GM20431 (cell line): ENCODE measurements at regions not wholly inside any gene's neighbourhood (a gene's known extent, or its start where the extent isn't known, plus 50 kb on each side); places are given as distances from the start of the nearest gene placed in this dataset.

ENCODE experiments used
- in situ Hi-C: fragments of 300-500 bp; cut with MseI, MboI; formaldehyde crosslinking; loops from one replicate; pipeline ENCODE4 v1.15.0; 2020; ENCODE audit warnings: low sequenced_read_pairs; ENCODE audit not compliant: unreplicated experiment

DNA sequence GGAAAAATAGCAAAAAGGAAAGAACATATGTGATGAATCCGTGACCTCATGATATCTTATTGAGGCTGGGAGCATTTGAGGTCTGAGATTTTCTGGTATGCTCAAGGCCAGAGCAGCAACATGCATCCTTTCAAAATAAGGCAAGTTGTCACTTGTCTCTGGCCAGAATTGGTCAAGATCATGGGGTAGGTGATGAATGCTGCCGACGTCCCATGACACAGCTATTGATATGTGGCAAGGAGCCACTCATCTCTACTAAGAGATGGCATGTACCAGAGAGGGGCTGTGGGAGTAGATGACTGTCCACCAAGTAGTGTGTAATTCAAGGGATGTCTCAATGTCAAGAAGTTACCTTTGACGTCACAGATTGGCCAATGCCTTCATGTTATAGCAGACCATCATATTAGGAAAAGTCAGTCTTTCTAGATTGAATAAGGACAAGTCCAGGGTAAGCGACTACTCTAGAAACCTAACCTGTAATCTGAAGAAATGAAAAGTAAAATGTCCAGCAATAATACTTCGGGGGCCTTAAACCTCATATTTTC lies 527.4 kb downstream of the BMP2 start:
- in situ Hi-C loops = loop anchor here (25.0 kb wide), 2 partner anchors 183 to 533 kb away; partner anchors contain the start of gene BMP2

DNA sequence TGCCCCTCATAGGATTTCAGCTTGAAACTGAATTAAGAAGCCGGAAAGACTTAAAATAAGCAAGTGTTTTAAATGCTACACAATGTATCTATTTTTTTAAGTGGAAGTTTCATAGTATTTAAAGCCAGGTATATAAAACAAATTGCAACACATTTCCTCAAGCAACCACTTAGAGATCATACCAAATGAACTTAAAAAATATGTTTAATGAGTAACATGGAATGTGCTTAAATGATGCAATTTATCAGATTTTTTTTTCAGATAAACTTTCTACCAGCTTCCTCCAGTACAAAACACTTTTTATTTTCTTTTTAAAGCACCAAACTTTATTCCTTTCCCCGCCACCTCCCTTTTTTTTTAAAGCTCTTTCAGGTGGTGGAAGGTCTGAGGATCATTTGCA lies 534.3 kb downstream of the BMP2 start:
- in situ Hi-C loops = no loop called here

DNA sequence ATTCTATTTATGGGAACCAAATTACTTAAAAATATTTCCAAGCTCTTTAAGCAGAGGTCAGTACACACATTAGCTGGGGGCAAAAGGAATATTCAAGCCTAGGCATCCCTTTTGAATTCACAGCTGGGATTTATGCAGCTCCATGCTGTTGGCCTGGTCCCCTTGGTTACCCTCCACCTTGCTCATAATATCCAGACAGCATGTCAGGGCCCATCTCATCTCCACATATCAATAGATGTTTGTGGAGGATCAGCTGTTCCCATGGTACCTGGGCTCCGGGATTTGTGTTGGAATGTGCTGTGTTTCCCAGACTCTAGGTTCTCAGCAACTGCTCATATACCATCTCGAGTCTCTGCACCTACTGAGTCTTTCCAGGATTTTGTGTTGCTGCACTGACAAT lies 534.8 kb downstream of the BMP2 start:
- in situ Hi-C loops = no loop called here

DNA sequence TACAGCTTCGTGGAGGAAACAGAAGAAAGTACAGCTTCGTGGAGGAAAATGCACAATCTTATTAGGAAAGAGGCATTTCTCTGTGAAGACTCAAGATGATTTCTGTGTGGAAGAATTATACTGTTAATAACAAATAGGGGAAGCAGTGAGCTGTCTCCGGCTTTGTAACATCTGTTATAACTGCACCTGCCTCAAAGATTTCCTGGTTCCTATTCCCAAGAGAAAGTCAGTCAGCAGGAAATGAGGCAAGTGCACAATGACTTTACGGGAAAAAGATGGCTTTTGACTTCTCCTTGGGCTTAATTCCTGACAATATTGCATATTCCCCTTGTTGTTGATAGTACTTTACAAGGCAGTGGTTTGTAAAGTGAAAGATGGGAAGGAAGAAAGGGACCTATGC lies 538.5 kb downstream of the BMP2 start:
- in situ Hi-C loops = no loop called here

DNA sequence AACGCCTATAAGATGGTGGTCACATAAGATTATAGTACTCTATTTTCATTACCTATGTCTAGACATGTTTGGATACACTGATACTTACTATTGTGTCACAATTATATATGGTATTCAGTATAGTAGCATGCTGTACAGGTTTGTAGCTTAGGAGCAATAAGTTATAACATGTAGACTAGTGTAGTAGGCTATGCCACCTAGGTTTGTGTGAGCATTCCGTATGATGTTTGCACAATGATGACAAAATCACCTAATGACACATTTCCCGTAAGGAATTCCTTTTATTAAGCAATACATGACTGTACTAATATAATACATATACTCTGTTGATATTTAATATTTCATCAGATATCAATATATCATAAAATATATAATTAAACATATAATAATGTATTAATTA lies 540.7 kb downstream of the BMP2 start:
- in situ Hi-C loops = no loop called here

DNA sequence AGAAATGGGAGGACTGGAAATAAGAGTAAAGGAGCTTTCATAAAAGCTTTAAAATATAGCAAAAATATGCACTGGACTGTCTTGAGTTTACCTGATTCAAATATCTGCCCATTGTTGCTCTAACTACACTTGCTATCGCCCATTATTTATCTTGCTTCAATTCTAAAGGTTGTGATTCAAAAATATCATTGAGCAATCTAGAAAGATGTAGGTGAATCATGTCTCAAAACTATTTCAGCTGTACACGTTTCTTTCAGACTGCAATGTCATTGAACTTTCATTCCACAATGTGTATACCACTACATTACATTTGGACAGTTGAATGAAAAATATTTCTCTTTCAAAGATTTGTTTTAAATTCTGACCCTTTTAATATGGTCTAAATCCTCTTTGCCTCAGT lies 545.6 kb downstream of the BMP2 start:
- in situ Hi-C loops = no loop called here

DNA sequence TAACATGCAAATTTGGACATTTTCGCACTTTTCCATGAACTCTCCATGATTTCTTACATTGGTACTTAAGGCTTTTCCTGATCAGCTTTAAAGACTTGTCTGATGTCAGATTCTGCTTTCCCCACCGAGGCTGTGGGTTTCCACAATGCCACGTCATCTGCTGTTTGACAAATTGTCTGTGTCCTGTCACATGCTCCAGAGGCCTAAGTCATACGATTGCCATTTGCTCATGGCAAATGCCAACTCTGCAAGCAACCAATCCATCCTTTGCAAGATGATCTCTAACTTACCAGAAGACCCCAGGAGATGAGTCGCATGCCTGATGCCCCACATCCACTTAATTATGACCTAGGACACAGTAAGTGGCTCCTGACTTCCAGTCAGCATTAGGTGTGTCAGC lies 556.5 kb downstream of the BMP2 start:
- in situ Hi-C loops = no loop called here

DNA sequence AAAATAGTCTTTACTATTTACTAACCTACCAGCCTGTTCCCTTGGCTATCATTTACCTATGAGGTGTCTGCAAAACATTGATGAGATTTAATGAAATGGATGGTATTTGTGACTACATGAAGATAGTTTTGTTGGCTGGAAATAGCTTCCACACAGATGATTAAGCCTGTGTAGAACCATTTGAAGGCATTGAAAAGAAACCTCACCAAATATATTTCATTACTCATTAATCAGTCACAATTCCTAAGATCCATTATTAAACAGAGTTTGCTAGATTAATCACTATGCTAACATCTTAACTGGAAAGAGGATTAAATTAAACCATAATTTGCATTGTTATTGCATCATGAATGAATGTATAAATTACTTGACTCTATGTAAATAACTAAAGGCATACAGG lies 560.3 kb downstream of the BMP2 start:
- in situ Hi-C loops = no loop called here

DNA sequence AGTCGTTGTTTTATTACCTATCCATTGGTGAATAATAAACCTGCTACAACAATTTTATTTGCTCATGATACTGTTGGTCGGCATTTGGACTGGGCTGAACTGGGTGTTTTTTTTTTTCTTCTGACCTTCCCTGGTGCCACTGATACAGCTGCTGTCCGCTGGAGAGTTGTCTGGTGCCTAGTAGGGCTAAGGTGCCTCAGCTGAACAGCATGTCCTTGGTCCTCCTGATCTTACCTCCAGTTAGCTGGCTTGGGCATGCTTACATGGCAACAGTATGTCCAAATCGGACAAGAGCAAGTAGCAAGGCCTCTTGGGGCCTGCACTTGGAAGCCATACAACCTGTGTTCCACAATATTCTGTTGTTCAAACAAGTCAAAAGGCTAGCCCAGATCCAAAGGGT lies 563.4 kb downstream of the BMP2 start:
- in situ Hi-C loops = no loop called here

DNA sequence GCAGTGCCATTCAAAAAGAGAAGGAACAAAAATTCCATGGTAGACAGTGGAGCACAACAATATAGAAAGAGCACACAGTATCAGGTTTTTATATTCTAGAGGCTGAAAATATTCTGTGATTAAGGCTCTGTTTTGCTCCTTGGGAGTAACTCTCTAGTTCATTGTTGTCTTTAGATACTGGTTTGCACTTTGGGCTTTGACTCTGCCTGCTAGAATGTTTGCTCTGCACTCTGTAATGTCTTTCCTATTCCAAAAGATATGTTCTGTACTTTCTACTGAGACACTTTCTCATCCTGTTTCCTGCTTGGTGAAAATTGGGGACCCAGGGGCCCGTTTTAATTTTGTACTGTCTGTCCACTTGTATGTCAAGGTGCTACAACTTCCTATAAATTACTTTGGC lies 564.7 kb downstream of the BMP2 start:
- in situ Hi-C loops = no loop called here

DNA sequence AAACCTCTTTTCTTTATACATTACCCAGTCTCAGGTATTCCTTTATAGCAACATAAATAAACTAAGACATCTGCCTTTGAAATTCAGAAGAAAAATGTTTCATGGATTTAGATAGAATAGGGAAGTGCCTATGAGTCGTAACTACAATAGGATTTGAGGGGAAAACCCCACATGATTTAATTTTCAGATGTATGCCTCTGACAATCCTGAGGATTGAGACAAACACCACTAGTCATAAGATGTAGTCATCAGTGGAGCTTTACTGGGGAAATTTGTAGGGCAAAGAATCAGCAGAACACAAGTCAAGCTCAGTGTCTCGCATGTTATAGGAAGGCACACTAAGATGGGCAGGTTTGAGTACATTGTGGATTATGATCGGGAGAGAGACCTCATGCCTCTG lies 566.4 kb downstream of the BMP2 start:
- in situ Hi-C loops = no loop called here

DNA sequence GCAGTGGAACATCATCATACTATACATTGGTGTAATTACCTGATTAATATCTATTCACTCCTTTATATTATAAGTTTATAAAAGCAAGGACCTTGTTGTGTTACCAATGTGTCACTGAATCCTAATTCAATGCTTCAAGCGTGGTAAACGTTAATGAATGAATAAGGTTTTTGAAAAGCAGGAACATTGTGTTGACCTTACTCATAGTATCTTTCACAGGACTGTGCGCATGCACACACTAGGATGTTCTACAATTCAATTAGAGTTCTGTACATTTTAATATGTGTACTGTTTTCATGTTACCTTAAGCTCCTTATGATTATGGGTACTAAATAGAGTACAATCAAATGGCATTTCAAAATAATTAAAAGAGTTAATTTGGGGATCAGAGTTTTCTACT lies 578.5 kb downstream of the BMP2 start:
- in situ Hi-C loops = no loop called here

DNA sequence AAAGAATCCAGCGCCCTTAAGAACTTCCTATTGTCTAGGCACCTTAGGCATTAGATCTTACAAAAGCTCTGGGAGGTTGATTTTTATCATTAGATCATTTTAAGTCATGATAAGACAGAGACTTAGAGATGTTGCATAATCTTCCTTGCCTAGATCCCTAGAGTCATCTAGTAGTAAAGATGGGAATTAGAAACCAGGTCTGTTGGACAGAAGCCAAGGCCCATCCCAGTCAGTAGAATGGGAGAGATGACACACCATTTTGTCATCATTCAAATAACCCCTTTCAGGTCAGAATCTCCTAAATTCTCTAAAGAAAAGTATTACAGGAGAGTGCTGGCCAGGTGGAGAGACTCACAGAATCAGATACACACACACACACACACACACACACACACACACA lies 579.1 kb downstream of the BMP2 start:
- in situ Hi-C loops = no loop called here

DNA sequence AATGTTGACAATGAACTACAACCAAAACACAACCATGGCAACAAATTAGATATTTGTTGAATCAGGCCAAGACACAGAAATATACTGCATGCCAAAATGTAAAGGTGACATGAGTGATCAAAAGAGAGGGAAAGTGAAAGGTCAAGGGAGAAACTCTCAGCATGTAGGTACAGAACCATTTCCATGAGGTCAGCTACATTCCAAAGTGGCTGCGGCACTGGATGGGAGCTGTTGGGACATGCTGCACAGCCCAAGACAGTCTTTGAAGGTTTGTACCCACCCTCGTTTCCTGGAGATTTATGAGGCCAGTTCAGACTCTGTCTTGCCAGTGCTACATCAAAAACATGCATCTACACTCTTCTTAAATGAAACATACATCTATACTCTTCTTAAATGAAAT lies 579.9 kb downstream of the BMP2 start:
- in situ Hi-C loops = no loop called here

DNA sequence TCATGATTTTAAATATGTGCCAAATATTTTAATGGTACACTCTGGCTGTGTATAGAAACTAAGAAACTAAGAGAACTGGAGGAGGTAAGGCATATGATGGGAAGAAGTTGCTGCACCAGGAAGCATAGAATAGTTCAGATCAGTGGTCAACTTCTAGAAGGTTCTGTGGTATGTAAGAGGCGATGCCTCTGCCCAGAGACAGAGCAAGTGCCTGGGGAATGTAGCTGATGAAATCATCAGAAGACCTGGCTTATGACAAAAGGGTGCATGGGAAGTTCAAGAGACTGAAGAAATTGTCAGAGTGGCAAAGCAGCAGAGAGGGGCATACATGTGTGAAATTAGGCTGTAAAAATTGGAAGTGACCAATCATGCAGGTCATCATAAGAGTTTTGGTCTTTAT lies 580.8 kb downstream of the BMP2 start:
- in situ Hi-C loops = no loop called here

DNA sequence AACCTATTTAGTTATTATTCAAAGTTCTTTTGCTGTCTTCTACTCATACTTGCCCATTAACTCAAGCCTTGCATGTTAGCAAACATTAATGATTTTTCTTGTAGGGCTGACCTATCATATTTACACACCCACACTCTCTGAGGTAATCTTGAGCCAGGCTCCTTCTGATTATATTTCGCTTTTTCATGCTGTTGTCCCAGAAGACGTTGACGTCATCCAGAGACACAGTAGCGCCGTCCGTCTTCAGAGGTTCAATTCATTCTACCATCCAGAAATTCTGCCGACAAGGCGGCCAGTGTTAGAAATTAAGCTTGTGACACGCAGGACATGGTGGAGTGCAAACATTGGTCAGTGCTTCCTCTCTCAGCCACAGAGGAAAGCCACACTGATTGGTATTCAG lies 584.7 kb downstream of the BMP2 start:
- in situ Hi-C loops = no loop called here

DNA sequence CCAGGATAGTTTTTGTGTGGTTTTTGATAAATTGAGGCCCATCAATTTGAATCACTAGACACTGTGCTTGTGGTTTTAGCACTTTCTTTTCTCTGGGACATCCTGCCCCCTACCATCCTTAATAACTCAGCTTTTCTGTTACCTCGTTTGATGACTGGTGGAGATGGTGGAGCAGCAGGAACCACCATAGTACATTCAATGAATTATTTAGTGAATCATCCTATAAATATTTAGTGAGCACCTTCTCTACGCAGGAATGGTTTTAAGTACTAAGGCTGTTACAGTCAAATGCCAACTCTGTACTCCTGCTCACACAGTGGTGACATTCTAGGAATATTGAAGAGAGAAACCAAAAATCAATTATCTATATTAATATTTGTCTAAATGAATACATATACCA lies 585.2 kb downstream of the HAO1 start:
- in situ Hi-C loops = no loop called here

DNA sequence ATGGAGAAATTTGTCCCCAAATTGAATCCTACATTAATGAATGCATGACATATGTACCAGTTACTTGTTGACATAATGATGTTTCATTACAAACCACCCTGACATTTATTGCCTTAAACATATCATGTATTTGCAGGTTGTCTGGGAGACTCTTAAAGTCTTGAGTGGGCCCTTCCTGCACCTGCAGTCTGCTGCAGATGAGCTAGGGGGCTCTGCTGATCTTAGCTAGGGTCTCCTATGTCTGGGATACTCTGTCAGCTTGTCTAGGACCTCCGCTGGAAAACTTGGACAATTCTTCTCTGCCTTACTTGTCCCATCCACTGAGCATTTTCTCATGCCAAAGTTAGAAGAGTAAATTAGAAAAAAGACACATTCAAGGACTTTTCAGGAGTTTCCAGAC lies 581.6 kb downstream of the HAO1 start:
- in situ Hi-C loops = no loop called here

DNA sequence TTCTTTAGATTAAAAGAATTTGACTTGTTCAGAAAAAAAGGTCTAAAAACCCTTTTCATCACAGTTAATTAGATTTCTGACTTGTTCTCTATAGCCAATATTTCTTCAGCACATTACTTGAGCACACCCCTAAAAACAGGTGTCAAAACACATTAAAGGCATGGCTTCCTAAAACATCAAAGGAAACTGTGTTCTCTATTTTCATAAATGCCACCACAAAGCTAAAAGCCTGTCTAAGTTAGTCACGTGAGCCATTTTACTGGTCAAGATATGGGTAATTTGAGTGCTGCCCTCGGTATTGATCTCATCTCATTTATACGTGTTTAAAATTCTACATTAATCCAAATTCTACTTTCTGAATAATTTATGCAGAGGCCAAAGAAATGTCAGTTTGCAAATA lies 580.5 kb downstream of the HAO1 start:
- in situ Hi-C loops = no loop called here

DNA sequence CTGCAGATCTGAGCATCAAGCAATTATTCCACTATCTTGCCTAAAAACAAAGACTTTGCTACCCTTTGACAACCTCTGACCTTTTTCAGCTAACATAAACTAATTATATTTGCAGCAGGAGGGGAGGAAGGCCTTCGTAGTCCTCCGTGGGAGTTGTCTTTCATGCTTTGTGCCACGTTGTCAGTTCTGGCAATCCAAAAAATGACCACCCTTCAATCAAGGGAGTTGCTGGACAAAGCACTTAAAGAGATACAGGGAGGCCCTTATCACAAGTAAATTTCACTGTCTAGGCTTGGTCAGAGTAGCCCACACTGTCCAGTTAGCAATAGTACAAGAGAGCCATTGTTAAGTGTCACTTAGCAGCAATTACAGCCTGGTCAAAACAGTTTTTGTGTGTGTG lies 578.9 kb downstream of the HAO1 start:
- in situ Hi-C loops = no loop called here

DNA sequence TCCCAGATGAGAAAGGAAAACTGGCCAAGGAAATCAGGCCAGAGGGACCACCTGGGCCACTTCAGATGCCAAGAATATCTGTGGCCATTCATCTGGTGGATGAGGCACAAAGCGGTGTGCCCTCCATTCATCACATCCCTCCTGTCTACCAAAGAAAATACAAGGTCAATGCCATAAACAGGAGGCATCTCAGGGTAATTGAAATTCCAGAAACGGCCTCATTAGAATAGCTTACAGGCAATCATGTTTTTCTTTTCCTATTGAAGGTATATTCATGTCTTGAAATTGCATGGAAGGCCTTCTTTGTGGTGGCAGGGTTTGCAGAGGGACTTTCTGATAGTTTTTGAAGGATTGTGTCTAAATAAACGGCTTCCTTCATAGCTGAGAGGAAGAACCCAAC lies 578.3 kb downstream of the HAO1 start:
- in situ Hi-C loops = no loop called here

DNA sequence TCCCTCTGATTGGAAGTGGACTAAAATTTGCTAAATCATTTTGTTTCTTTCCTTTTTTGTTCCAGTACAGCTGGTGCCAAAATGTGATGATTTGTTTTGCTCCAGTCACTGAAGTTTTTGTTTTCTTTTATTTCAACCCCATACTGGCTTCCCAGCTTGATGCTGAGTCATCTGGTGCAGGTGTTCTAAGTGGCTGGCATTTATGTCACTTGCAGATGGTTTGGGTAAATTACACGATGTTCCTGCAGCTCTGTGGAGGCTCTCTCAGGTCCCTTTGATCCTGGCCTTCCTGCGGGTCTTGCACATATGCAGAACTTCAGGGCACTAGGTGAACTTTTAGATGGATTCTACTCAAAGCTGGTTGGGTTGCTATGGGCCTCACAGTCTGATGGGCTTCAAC lies 577.7 kb downstream of the HAO1 start:
- in situ Hi-C loops = no loop called here

DNA sequence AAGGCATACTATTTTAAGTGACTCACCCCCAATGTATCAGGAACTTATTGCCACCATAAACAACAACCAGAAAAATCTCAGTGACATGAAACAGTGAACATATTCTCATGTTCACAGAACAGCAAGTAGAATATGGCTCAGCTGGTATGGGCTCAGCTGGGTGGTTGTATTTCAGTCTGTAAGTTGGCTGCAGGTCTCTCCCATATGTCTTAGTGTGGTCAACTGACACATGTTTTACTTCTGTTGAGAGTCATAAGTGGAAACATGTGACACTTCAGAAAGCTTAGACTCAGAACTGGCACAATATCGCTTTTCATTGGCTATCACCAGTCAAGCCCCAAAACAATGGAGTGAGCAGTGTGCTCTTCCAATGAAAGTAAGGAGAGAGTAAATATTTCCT lies 574.1 kb downstream of the HAO1 start:
- in situ Hi-C loops = no loop called here
